Activated CD4-positive, alpha-beta T cell treated with anti-CD3 and anti-CD28 coated beads, Interleukin-2, amount 10 ng/mL, durations not matched to agents 7 days and 5 days (primary cell): ENCODE measurements at regions not wholly inside any gene's neighbourhood (a gene's known extent, or its start where the extent isn't known, plus 50 kb on each side); places are given as distances from the start of the nearest gene placed in this dataset.

Experiments
- CTCF ChIA-PET: fragments of 350-600 bp; sonication (Branson Sonifier 250); formaldehyde crosslinking; loops from one replicate; lab custom pipeline; 2021; ENCODE audit warnings: antibody characterized with exemption; lab: Charles Lee
- POLR2A ChIA-PET: fragments of 350-600 bp; sonication (Branson Sonifier 250); formaldehyde crosslinking; loops from one replicate; lab custom pipeline; 2021; ENCODE audit warnings: antibody characterized with exemption; lab: Charles Lee
- DNase-seq: peaks from one replicate; pipeline ENCODE4 v3.0.0-alpha.2; 2020
- H3K27ac Mint-ChIP-seq: one replicate; pipeline ENCODE4 v1.8.0; 2021; ENCODE audit warnings: mild to moderate bottlenecking, moderate library complexity, mixed read lengths
- H3K27me3 Mint-ChIP-seq: one replicate; pipeline ENCODE4 v1.8.0; 2021; ENCODE audit warnings: mixed read lengths
- H3K36me3 Mint-ChIP-seq: one replicate; pipeline ENCODE4 v1.8.0; 2021; ENCODE audit warnings: low read depth, mixed read lengths
- H3K4me1 Mint-ChIP-seq: one replicate; pipeline ENCODE4 v1.8.0; 2021; ENCODE audit warnings: mixed read lengths
- H3K4me3 Mint-ChIP-seq: one replicate; pipeline ENCODE4 v1.8.0; 2021; ENCODE audit warnings: mild to moderate bottlenecking, moderate library complexity, mixed read lengths
- H3K9me3 Mint-ChIP-seq: one replicate; pipeline ENCODE4 v1.8.0; 2021; ENCODE audit warnings: mixed read lengths

- no peaks in the 10 kb centered on the region for H3K9me3 Mint-ChIP-seq
- no peaks in the 10 kb centered on the region for H3K4me1 Mint-ChIP-seq
- CTCF ChIA-PET = no interaction called here
- H3K27me3 Mint-ChIP-seq = peaks cover 17% of the 10 kb centered on the region
- no peak overlapping the region for H3K4me3 Mint-ChIP-seq
- no peak for DNase-seq
- H3K36me3 Mint-ChIP-seq = no peaks in the 10 kb centered on the region
- POLR2A ChIA-PET = no interaction called here
- no peak overlapping the region for H3K27ac Mint-ChIP-seq
These were observed 318.9 kb upstream of the ZMIZ1 start for GRCh38 chr10:78749898-78750297.

GRCh38 chr10:78750418-78750817, 318.3 kb upstream of the ZMIZ1 start:
- POLR2A ChIA-PET = no interaction called here
- CTCF ChIA-PET = no interaction called here
- Mint-ChIP-seq H3K36me3 (no peaks in the 10 kb centered on the region), H3K27me3 (peaks cover 17% of the 10 kb centered on the region), H3K4me1 (no peaks in the 10 kb centered on the region), H3K27ac (no peak overlapping the region), H3K9me3 (no peaks in the 10 kb centered on the region), H3K4me3 (no peak overlapping the region)
- no peak for DNase-seq

GRCh38 chr10:78751716-78752115, 317.1 kb upstream of the ZMIZ1 start:
- Mint-ChIP-seq H3K27ac (no peak overlapping the region), H3K4me3 (no peak overlapping the region), H3K4me1 (no peaks in the 10 kb centered on the region), H3K27me3 (peaks cover 20% of the 10 kb centered on the region), H3K9me3 (no peaks in the 10 kb centered on the region), H3K36me3 (no peaks in the 10 kb centered on the region)
- POLR2A ChIA-PET = interaction anchor here (0.6 kb wide), 1 partner anchor 56 kb away, joined by 4 read pairs; no protein-coding TSS in a partner anchor
- no peak for DNase-seq
- CTCF ChIA-PET = interaction anchor here (0.7 kb wide), 1 partner anchor 747 kb away, joined by 3 read pairs; no protein-coding TSS in a partner anchor

GRCh38 chr10:78752221-78752620, 316.5 kb upstream of the ZMIZ1 start:
- Mint-ChIP-seq H3K27me3 (peaks cover 20% of the 10 kb centered on the region), H3K9me3 (no peaks in the 10 kb centered on the region), H3K4me1 (peaks cover 4% of the 10 kb centered on the region), H3K27ac (no peak overlapping the region), H3K36me3 (no peaks in the 10 kb centered on the region), H3K4me3 (no peak overlapping the region)
- CTCF ChIA-PET = no interaction called here
- POLR2A ChIA-PET = interaction anchor here (0.6 kb wide), 1 partner anchor 56 kb away, joined by 4 read pairs; no protein-coding TSS in a partner anchor
- DNase-seq = no peak

DNA sequence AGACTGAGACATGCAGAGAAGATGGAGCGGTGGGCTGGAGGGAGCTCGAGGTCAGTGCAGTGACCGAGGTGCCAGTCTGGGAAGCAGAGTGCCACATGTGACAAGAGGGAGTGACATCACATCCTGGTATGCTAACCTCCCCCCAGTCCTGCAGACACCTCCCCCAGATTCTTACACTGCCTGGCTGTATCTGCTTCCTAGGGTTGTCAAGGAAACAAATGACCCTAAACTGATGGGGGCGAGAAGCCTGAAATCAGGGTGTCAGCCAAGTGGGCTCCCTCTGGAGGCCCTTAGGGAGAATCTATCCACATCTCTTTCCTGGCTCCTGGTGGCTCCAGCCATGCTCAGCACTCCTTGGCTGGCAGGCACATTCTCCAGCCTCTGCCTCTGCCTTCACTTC, 316.1 kb upstream of the ZMIZ1 start:
- CTCF ChIA-PET = no interaction called here
- peaks cover 20% of the 10 kb centered on the region for H3K27me3 Mint-ChIP-seq
- peaks cover 4% of the 10 kb centered on the region for H3K4me1 Mint-ChIP-seq
- no peaks in the 10 kb centered on the region for H3K9me3 Mint-ChIP-seq
- no peaks in the 10 kb centered on the region for H3K36me3 Mint-ChIP-seq
- no peak overlapping the region for H3K27ac Mint-ChIP-seq
- no peak for DNase-seq
- POLR2A ChIA-PET = no interaction called here
- H3K4me3 Mint-ChIP-seq = no peak overlapping the region

GRCh38 chr10:78754269-78755062, 314.3 kb upstream of the ZMIZ1 start:
- peaks cover 15% of the 10 kb centered on the region for H3K27me3 Mint-ChIP-seq
- H3K36me3 Mint-ChIP-seq = no peaks in the 10 kb centered on the region
- POLR2A ChIA-PET = no interaction called here
- no peaks in the 10 kb centered on the region for H3K9me3 Mint-ChIP-seq
- H3K4me1 Mint-ChIP-seq = peaks cover 4% of the 10 kb centered on the region
- CTCF ChIA-PET = interaction anchor here (1.4 kb wide), 1 partner anchor 27 kb away, joined by 3 read pairs; no protein-coding TSS in a partner anchor
- no peak overlapping the region for H3K4me3 Mint-ChIP-seq
- DNase-seq = no peak
- no peak overlapping the region for H3K27ac Mint-ChIP-seq

- Mint-ChIP-seq H3K4me1 (peaks cover 4% of the 10 kb centered on the region), H3K9me3 (no peaks in the 10 kb centered on the region), H3K4me3 (no peak overlapping the region), H3K27me3 (peaks cover 15% of the 10 kb centered on the region), H3K36me3 (no peaks in the 10 kb centered on the region), H3K27ac (no peak overlapping the region)
- DNase-seq = no peak
- ChIA-PET CTCF (interaction anchor here (1.4 kb wide), 1 partner anchor 26 kb away, joined by 3 read pairs; no protein-coding TSS in a partner anchor), POLR2A (no interaction called here)
These were observed 313.6 kb upstream of the ZMIZ1 start for GRCh38 chr10:78755063-78755701.

- peaks cover 4% of the 10 kb centered on the region for H3K4me1 Mint-ChIP-seq
- no peak for DNase-seq
- no peaks in the 10 kb centered on the region for H3K9me3 Mint-ChIP-seq
- H3K27me3 Mint-ChIP-seq = peaks cover 15% of the 10 kb centered on the region
- no peaks in the 10 kb centered on the region for H3K36me3 Mint-ChIP-seq
- ChIA-PET POLR2A (no interaction called here), CTCF (no interaction called here)
- no peak overlapping the region for H3K27ac Mint-ChIP-seq
- no peak overlapping the region for H3K4me3 Mint-ChIP-seq
These were observed 312.8 kb upstream of the ZMIZ1 start for GRCh38 chr10:78755877-78756455.

DNA sequence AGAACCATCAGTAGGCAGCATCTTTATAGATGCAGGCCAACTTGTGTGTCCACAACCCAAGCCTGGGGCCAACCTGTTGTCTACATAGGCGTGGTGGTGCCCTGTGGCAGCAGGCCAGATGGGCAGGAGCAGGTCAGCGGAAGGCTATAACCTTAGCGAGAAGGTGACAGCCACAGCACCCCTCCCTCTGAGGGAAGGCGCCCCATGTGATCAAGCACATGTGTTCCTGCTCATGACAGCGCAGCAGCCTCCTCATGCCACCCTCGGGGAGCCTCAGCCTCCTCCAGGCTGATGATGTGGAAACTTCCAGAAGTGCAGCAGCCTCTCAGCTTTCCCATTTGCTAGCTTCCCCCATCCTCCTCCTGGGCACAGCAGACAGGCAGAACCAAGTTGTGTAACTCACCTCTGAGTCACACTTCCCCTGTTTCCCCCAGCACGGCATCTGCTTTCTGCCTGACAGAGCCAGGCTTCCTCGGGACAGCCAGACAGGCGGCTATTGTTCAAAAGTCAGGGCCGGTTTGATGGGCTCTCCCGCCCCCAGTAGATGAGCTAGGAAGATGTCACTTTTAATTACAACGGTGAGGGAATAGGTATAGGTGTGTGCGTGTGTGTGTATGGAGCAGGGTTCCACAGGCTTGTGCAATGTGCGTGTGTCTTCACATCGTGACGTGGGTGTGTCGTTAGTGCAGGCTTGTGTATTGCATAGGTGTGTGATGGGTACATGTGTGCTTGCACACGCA, 312.0 kb upstream of the ZMIZ1 start:
- no peak overlapping the region for H3K4me3 Mint-ChIP-seq
- DNase-seq = no peak
- H3K36me3 Mint-ChIP-seq = no peaks in the 10 kb centered on the region
- no peak overlapping the region for H3K27ac Mint-ChIP-seq
- ChIA-PET POLR2A (no interaction called here), CTCF (no interaction called here)
- H3K9me3 Mint-ChIP-seq = no peaks in the 10 kb centered on the region
- H3K27me3 Mint-ChIP-seq = peaks cover 15% of the 10 kb centered on the region
- peaks cover 4% of the 10 kb centered on the region for H3K4me1 Mint-ChIP-seq

DNA sequence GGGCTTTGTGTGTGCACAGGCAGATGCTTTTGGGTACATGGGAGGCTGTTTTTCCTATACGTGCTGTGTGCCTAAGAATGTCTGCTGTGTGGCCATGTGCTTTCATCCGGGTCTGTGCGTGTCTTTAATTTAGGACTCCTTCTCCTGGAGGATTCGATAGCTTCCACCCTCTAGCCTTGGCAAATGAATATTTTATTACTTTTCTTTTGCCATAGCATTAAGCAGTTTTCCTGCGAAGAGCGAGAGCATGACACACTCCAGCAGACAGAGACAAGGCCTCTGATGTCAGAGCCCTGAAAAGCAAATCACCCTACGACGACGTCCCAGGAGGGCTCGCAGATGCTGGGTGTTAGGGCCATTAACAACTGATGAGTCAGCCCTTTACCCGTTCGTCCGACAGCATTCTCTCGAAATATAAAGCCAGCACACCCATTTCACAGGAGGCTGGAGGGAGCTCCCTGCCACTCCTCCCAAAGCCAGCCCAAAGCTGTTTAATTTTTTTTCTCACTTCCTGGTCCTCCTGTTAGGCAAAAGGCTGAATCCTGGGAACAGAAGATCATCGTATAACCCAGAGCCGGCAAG, 311.3 kb upstream of the ZMIZ1 start:
- Mint-ChIP-seq H3K27ac (no peak overlapping the region), H3K36me3 (no peaks in the 10 kb centered on the region), H3K4me1 (peaks cover 4% of the 10 kb centered on the region), H3K4me3 (no peak overlapping the region), H3K27me3 (peaks cover 15% of the 10 kb centered on the region), H3K9me3 (no peaks in the 10 kb centered on the region)
- ChIA-PET POLR2A (no interaction called here), CTCF (no interaction called here)
- no peak for DNase-seq

DNA sequence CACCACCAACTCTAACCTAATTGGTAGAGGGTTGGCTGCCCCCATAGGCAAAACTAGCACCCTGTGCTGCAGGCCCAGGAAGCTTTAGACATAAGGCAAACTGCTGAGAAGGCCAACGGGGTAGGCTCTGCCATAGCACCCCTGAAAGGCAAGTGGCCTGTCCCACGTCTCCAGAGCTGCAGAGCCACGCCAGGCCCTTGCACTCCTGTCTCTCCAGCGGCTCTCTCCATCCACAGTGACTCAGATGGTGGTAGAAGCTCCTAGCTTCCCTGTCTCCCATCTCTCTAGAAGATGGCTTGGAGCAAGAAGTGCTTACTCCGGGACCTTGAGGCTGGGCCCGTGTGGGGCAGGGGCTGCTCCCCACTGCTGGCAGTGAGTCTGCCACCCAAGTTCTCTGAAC, 310.6 kb upstream of the ZMIZ1 start:
- Mint-ChIP-seq H3K36me3 (no peaks in the 10 kb centered on the region), H3K4me1 (peaks cover 4% of the 10 kb centered on the region), H3K27me3 (peaks cover 13% of the 10 kb centered on the region), H3K27ac (no peak overlapping the region), H3K4me3 (no peak overlapping the region), H3K9me3 (no peaks in the 10 kb centered on the region)
- ChIA-PET CTCF (no interaction called here), POLR2A (no interaction called here)
- no peak for DNase-seq

DNA sequence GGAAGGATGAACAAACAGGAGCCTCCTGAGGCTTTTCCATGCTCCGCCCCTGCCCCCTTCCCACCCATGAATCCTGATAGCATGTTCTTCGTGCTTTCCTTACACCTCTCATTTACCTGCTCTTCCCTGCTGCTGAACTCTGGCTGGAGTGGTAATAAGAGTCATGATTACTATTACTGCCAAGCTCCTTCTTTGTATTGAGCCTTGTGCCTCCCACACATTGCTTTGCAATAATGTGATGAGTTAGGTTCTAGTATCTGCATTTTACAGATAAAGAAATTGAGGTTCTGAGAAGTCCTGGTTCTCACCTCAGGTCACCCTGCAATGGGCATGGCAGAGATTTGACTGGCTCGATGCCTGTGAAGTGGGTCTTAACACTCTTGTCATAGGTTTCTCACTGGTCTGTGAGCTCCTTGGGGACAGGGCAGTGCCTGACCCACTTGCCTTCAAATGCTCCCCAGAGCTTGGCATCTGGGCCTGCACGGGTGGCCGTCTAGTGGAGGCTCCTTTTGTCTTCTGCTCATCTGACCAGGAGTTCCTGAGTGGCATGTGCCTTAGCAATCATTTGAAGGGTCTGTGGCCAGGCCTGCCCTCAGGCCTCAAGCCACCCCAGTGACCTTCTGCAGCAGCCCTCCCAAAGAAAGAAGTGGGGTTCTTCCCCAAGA, 309.2 kb upstream of the ZMIZ1 start:
- no peaks in the 10 kb centered on the region for H3K9me3 Mint-ChIP-seq
- ChIA-PET POLR2A (no interaction called here), CTCF (interaction anchor here (0.6 kb wide), 1 partner anchor 210 kb away, joined by 3 read pairs; no protein-coding TSS in a partner anchor)
- no peak overlapping the region for H3K4me3 Mint-ChIP-seq
- H3K27ac Mint-ChIP-seq = no peak overlapping the region
- H3K36me3 Mint-ChIP-seq = no peaks in the 10 kb centered on the region
- no peak for DNase-seq
- peaks cover 4% of the 10 kb centered on the region for H3K4me1 Mint-ChIP-seq
- peaks cover 2% of the 10 kb centered on the region for H3K27me3 Mint-ChIP-seq
